Stomach (tissue), 4 donors: ENCODE measurements at regions not wholly inside any gene's neighbourhood (a gene's known extent, or its start where the extent isn't known, plus 50 kb on each side); places are given as distances from the start of the nearest gene placed in this dataset.

ENCODE experiments used
- POLR2AphosphoS5 ChIP-seq, 3 donors: sonication (generic); formaldehyde crosslinking; IDR thresholded peaks; one replicate each; pipeline ENCODE4 v1.6.1; 2016; ENCODE audit warnings: antibody characterized with exemption in 3 of 3
- TF ChIP-seq, protein P1 (sequence below), 7 experiments: fragments of 450-650 bp in 4 of 7; fragments of 200-600 bp in 3 of 7; sonication (generic) in 3 of 7; IDR thresholded peaks; one replicate each; pipeline ENCODE4 v1.5.1; 2016 to 2019; ENCODE audit warnings: antibody characterized with exemption in 7 of 7, control low read depth in 2 of 7, mild to moderate bottlenecking in 1 of 7

DNA sequence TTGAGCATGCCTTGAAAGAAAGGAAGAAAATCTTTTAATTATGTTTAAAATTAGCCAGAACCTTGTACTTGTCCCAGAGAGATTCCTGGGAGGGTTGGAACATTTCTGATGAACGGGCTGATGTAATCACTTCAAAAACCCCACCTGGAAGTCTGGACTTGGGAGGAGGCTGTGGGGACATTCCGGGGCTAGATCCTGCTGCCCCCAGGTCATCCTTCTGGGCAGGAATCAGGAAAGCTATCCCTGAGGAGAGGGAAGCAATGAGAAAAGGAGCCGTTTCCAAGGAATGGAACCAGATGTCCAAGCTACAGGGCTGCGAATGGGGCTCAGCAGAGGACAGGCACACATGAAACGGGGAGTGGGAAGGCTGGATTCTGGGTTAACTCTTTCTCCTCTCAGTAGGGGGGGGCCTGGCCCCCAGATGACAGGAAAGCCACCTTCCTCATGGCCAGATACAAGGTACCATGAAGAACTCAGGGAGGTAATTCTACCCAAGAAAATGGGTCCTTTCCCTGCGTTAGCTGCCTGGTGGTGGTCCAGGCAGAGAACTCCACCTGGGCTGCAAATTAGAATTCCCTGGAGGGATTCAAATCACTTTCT lies 280.1 kb downstream of the TCF7L2 start:
- TF ChIP-seq, protein P1, sequence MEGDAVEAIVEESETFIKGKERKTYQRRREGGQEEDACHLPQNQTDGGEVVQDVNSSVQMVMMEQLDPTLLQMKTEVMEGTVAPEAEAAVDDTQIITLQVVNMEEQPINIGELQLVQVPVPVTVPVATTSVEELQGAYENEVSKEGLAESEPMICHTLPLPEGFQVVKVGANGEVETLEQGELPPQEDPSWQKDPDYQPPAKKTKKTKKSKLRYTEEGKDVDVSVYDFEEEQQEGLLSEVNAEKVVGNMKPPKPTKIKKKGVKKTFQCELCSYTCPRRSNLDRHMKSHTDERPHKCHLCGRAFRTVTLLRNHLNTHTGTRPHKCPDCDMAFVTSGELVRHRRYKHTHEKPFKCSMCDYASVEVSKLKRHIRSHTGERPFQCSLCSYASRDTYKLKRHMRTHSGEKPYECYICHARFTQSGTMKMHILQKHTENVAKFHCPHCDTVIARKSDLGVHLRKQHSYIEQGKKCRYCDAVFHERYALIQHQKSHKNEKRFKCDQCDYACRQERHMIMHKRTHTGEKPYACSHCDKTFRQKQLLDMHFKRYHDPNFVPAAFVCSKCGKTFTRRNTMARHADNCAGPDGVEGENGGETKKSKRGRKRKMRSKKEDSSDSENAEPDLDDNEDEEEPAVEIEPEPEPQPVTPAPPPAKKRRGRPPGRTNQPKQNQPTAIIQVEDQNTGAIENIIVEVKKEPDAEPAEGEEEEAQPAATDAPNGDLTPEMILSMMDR (IDR thresholded peaks at IDR 0.05): no peak
- no peak for TF ChIP-seq POLR2AphosphoS5 (IDR thresholded peaks at IDR 0.05)
